ENCODE measurements at regions not wholly inside any gene's neighbourhood (a gene's known extent, or its start where the extent isn't known, plus 50 kb on each side); places are given as distances from the start of the nearest gene placed in this dataset.

GRCh38 chr5:171673840-171674239, 111.8 kb upstream of the SMIM23 start (continued):
- TF ChIP-seq SETDB1 (CRISPR knock-in tag; IDR thresholded peaks at IDR 0.05; ENCODE audit: borderline replicate concordance) (no peak), XRCC5 (optimal IDR thresholded peaks at IDR 0.05; ENCODE audit: low read length) (no peak)

DNA sequence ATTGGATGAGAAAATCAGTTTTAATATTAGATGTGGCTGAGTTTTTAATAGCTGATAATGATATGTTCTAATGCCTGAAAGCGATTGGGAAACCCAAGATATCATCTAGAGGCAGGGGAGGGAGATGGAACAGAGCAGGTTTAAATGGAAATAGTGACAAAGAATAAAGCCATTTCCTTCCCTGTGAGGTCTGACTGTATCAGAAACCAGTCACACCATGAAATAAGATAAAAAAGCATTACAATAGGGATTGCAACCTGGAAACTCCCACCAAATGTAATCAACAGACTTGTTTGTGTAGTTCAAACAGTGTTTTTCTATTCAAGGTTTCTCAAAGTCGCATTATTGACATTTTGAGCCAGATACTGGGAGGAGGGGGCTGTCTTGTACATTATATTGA, 110.1 kb upstream of the SMIM23 start:
- no peak overlapping the region for H3K9ac ChIP-seq (ENCODE audit: insufficient read depth, low read depth, low read length)
- no peaks in the 10 kb centered on the region for H3K4me1 ChIP-seq (ENCODE audit: insufficient read depth, low read length)
- peaks cover 0 to 12% of the 10 kb centered on the region in 2 experiments; a peak in 1 of 5 replicates for H3K27me3 ChIP-seq (ENCODE audit: control insufficient read depth in 1 of 2, insufficient read depth in 2 of 2, low read length in 2 of 2)
- H3K79me2 ChIP-seq (ENCODE audit: insufficient read depth, low read length), result no peaks in the 10 kb centered on the region
- no peaks in the 10 kb centered on the region for H4K20me1 ChIP-seq (ENCODE audit: insufficient read depth, low read length)
- in situ Hi-C loops (cut with HindIII; ENCODE audit: extremely low pct_ligation_motif_present, low pct_unique_long_range_greater_than_20kb), result no loop called here
- TF ChIP-seq ZNF788 (CRISPR knock-in tag; IDR thresholded peaks at IDR 0.05; ENCODE audit: borderline replicate concordance), result no peak
- no peak for TF ChIP-seq HNF4G (IDR thresholded peaks at IDR 0.05; ENCODE audit: borderline replicate concordance, low read depth, low read length)
- no peak for TF ChIP-seq HNF4G (CRISPR knock-in tag; IDR thresholded peaks at IDR 0.05; ENCODE audit: borderline replicate concordance, low read depth)
- TF ChIP-seq ZNF747 (CRISPR knock-in tag; IDR thresholded peaks at IDR 0.05; ENCODE audit: borderline replicate concordance), result no peak
- TF ChIP-seq TEAD2 (CRISPR knock-in tag; IDR thresholded peaks at IDR 0.05), result no peak
- BruUV-seq (replicated peaks), result no TSS peak
- no peak overlapping the region for H2AFZ ChIP-seq (ENCODE audit: low read length)
- WGBS (ENCODE audit: low lambda C conversion rate), result 0% methylated on average over 2 of the region's 2 CpGs
- H3K36me3 ChIP-seq (replicated peaks in 1 of 2; ENCODE audit: control insufficient read depth in 1 of 2, insufficient read depth in 2 of 2, low read length in 2 of 2), result no peaks in the 10 kb centered on the region
- FAIRE-seq, result no peak
- no peaks in the 10 kb centered on the region for H3K9me3 ChIP-seq (ENCODE audit: low read length)
- CTCF ChIA-PET (ENCODE audit: low intra/inter-chr PET ratio, low total read pairs), result no interaction called here
- no peak overlapping the region for H3K27ac ChIP-seq (ENCODE audit: extremely low read length, insufficient read depth, low read length)
- DNase-seq (ENCODE audit: low spot score), result no peak
- H3K4me3 ChIP-seq (replicated peaks in 1 of 3; ENCODE audit: insufficient read depth in 1 of 3, low read depth in 2 of 3, low read length in 3 of 3), result no peak overlapping the region
- intact Hi-C loops (cut with micrococcal nuclease; ENCODE audit: unreplicated experiment), result no loop called here
- no peak for ATAC-seq
- H3K4me2 ChIP-seq (ENCODE audit: low read depth, low read length), result no peak overlapping the region
- POLR2A ChIA-PET, result no interaction called here

- POLR2A ChIA-PET, result no interaction called here
- Histone ChIP-seq H3K36me3 (replicated peaks in 1 of 2; ENCODE audit: control insufficient read depth in 1 of 2, insufficient read depth in 2 of 2, low read length in 2 of 2) (no peaks in the 10 kb centered on the region), H3K4me3 (replicated peaks in 1 of 3; ENCODE audit: insufficient read depth in 1 of 3, low read depth in 2 of 3, low read length in 3 of 3) (no peak overlapping the region), H3K9me3 (ENCODE audit: low read length) (no peaks in the 10 kb centered on the region), H3K79me2 (ENCODE audit: insufficient read depth, low read length) (no peaks in the 10 kb centered on the region), H3K9ac (ENCODE audit: insufficient read depth, low read depth, low read length) (no peak overlapping the region), H3K27me3 (ENCODE audit: control insufficient read depth in 1 of 2, insufficient read depth in 2 of 2, low read length in 2 of 2) (peaks cover 0 to 7% of the 10 kb centered on the region in 2 experiments; a peak in 1 of 5 replicates), H2AFZ (ENCODE audit: low read length) (no peak overlapping the region), H4K20me1 (ENCODE audit: insufficient read depth, low read length) (no peaks in the 10 kb centered on the region), H3K27ac (ENCODE audit: extremely low read length, insufficient read depth, low read length) (no peak overlapping the region), H3K4me2 (ENCODE audit: low read depth, low read length) (no peak overlapping the region), H3K4me1 (ENCODE audit: insufficient read depth, low read length) (no peaks in the 10 kb centered on the region)
- FAIRE-seq (no peak), ATAC-seq (no peak), DNase-seq (ENCODE audit: low spot score) (no peak)
- no peak for TF ChIP-seq ZNF354B (CRISPR knock-in tag; IDR thresholded peaks at IDR 0.05)
- TF ChIP-seq CBX2 (IDR thresholded peaks at IDR 0.05; ENCODE audit: low read depth, low read length), result no peak
- TF ChIP-seq CBX2 (CRISPR knock-in tag; IDR thresholded peaks at IDR 0.05; ENCODE audit: low read depth), result no peak
- TF ChIP-seq TCF12 (IDR thresholded peaks at IDR 0.05), result no peak
- no peak for TF ChIP-seq TCF12 (CRISPR knock-in tag; IDR thresholded peaks at IDR 0.05)
- no peak for TF ChIP-seq ZNF3 (CRISPR knock-in tag; IDR thresholded peaks at IDR 0.05)
- no peak for TF ChIP-seq BHLHE40 (IDR thresholded peaks at IDR 0.05; ENCODE audit: low read length)
- TF ChIP-seq MAZ (IDR thresholded peaks at IDR 0.05; ENCODE audit: borderline replicate concordance, low read depth, low read length), result no peak
- no peak for TF ChIP-seq MAZ (CRISPR knock-in tag; IDR thresholded peaks at IDR 0.05; ENCODE audit: low read depth)
- in situ Hi-C loops (cut with HindIII; ENCODE audit: extremely low pct_ligation_motif_present, low pct_unique_long_range_greater_than_20kb) (no loop called here), intact Hi-C loops (cut with micrococcal nuclease; ENCODE audit: unreplicated experiment) (no loop called here)
- WGBS (ENCODE audit: low lambda C conversion rate), result 1% methylated on average over 6 of the region's 6 CpGs
- no TSS peak for BruUV-seq (replicated peaks)
- CTCF ChIA-PET (ENCODE audit: low intra/inter-chr PET ratio, low total read pairs), result no interaction called here
Measured at GRCh38 chr5:171676286-171676944, 109.2 kb upstream of the SMIM23 start.

Measured in HepG2 (cell line).